Hepatic stellate cell (primary cell): ENCODE measurements at regions not wholly inside any gene's neighbourhood (a gene's known extent, or its start where the extent isn't known, plus 50 kb on each side); places are given as distances from the start of the nearest gene placed in this dataset.
"Not testable (repeated sequence)": the region's sequence is repeated elsewhere in the genome, so short reads cannot be mapped to it uniquely, and the experiment has no call there.

Source experiments
- DNase-seq: peaks from one replicate; pipeline ENCODE4 v3.0.0; 2011; ENCODE audit warnings: low spot score

- peak; percentile 5 for DNase-seq
Observed at GRCh38 chr3:81910244-81910852, 148.9 kb upstream of the GBE1 start.

- no peak for DNase-seq
Observed at GRCh38 chr3:81909796-81910195, 148.4 kb upstream of the GBE1 start.

- DNase-seq: no peak
Observed at GRCh38 chr3:81908561-81908960, 147.1 kb upstream of the GBE1 start.

GRCh38 chr3:81898336-81898735 is 136.9 kb upstream of the GBE1 start:
- DNase-seq: no peak

GRCh38 chr3:81894598-81894997 is 133.2 kb upstream of the GBE1 start:
- no peak for DNase-seq

- DNase-seq: no peak
Observed at GRCh38 chr3:81891055-81891895, 129.8 kb upstream of the GBE1 start.

GRCh38 chr3:81888914-81889557 is 127.6 kb upstream of the GBE1 start:
- DNase-seq: no peak

- DNase-seq: no peak
Observed at GRCh38 chr3:81887448-81887847, 126.0 kb upstream of the GBE1 start.

GRCh38 chr3:81886081-81886480 is 124.6 kb upstream of the GBE1 start:
- no peak for DNase-seq

- DNase-seq: no peak
Observed at GRCh38 chr3:81884791-81885190, 123.3 kb upstream of the GBE1 start.

GRCh38 chr3:81876826-81877225 is 115.4 kb upstream of the GBE1 start:
- no peak for DNase-seq

GRCh38 chr3:81874738-81875137 is 113.3 kb upstream of the GBE1 start:
- no peak for DNase-seq

- DNase-seq: no peak
Observed at GRCh38 chr3:81872566-81872965, 111.1 kb upstream of the GBE1 start.

GRCh38 chr3:81871358-81872155 is 110.1 kb upstream of the GBE1 start:
- no peak for DNase-seq

- DNase-seq: no peak
Observed at GRCh38 chr3:81869382-81869781, 107.9 kb upstream of the GBE1 start.

GRCh38 chr3:81868597-81868996 is 107.2 kb upstream of the GBE1 start:
- DNase-seq: no peak

- no peak for DNase-seq
Observed at GRCh38 chr3:81867875-81868274, 106.4 kb upstream of the GBE1 start.

- not testable (repeated sequence) for DNase-seq
Observed at GRCh38 chr3:81865164-81865563, 103.7 kb upstream of the GBE1 start.

- DNase-seq: no peak
Observed at GRCh38 chr3:81864272-81864671, 102.8 kb upstream of the GBE1 start.

- no peak for DNase-seq
Observed at GRCh38 chr3:81863756-81864155, 102.3 kb upstream of the GBE1 start.

GRCh38 chr3:81861593-81861992 is 100.1 kb upstream of the GBE1 start:
- no peak for DNase-seq

- DNase-seq: no peak
Observed at GRCh38 chr3:81859524-81859923, 98.1 kb upstream of the GBE1 start.
